H9 (cell line): ENCODE measurements at regions not wholly inside any gene's neighbourhood (a gene's known extent, or its start where the extent isn't known, plus 50 kb on each side); places are given as distances from the start of the nearest gene placed in this dataset.

ENCODE experiments used
- DNase-seq: peaks from one replicate; pipeline ENCODE4 v3.0.0-alpha.2; 2017
- H2AFZ ChIP-seq: one replicate; pipeline ENCODE4 v1.6.1; 2013; ENCODE audit warnings: mild to moderate bottlenecking, low read length, control low read depth, moderate library complexity
- H2AK5ac ChIP-seq: 2 replicates; pipeline ENCODE4 v1.6.1; 2013; ENCODE audit warnings: low read length, control low read depth, mixed read lengths; ENCODE audit not compliant: insufficient read length
- H2BK120ac ChIP-seq: one replicate; pipeline ENCODE4 v1.6.1; 2013; ENCODE audit warnings: low read depth, mild to moderate bottlenecking, low read length, control low read depth, inconsistent platforms; ENCODE audit not compliant: poor library complexity, severe bottlenecking
- H2BK12ac ChIP-seq: 2 replicates; pipeline ENCODE4 v1.6.1; 2013; ENCODE audit warnings: low read length, control low read depth, mixed read lengths, low read depth; ENCODE audit not compliant: insufficient read length
- H2BK15ac ChIP-seq: 2 replicates; pipeline ENCODE4 v1.6.1; 2013; ENCODE audit warnings: low read depth, low read length, control low read depth
- H2BK20ac ChIP-seq: one replicate; pipeline ENCODE4 v1.6.1; 2013; ENCODE audit warnings: low read depth, mild to moderate bottlenecking, low read length, control low read depth, inconsistent platforms; ENCODE audit not compliant: poor library complexity, severe bottlenecking
- H2BK5ac ChIP-seq: 2 replicates; pipeline ENCODE4 v1.6.1; 2013; ENCODE audit warnings: low read length, control low read depth, mixed read lengths; ENCODE audit not compliant: insufficient read length
- H3K14ac ChIP-seq: 2 replicates; pipeline ENCODE4 v1.6.1; 2013; ENCODE audit warnings: low read length, control low read depth; ENCODE audit not compliant: insufficient read depth
- H3K18ac ChIP-seq: 2 replicates; pipeline ENCODE4 v1.6.1; 2013; ENCODE audit warnings: low read depth, mild to moderate bottlenecking, mixed read lengths, low read length, control low read depth; ENCODE audit not compliant: insufficient read length
- H3K23ac ChIP-seq: 2 replicates; pipeline ENCODE4 v1.6.1; 2013; ENCODE audit warnings: low read length, control low read depth, mixed read lengths, low read depth; ENCODE audit not compliant: insufficient read length
- H3K23me2 ChIP-seq: 2 replicates; pipeline ENCODE4 v1.6.1; 2013; ENCODE audit warnings: low read depth, mild to moderate bottlenecking, mixed read lengths, low read length, control low read depth; ENCODE audit not compliant: insufficient read length, poor library complexity, severe bottlenecking
- H3K27ac ChIP-seq: 2 replicates; pipeline ENCODE4 v1.5.1; 2013; ENCODE audit warnings: low read length, control low read depth, mixed read lengths, low read depth; ENCODE audit not compliant: insufficient read length
- H3K27me3 ChIP-seq: 2 replicates; pipeline ENCODE4 v1.6.1; 2013; ENCODE audit warnings: low read length, control low read depth, inconsistent platforms; ENCODE audit not compliant: insufficient read depth
- H3K4ac ChIP-seq: 2 replicates; pipeline ENCODE4 v1.6.1; 2013; ENCODE audit warnings: low read depth, mild to moderate bottlenecking, control low read depth, inconsistent platforms, low read length, moderate library complexity
- H3K4me1 ChIP-seq: 2 replicates; pipeline ENCODE4 v1.6.1; 2013; ENCODE audit warnings: low read length, control low read depth, inconsistent platforms; ENCODE audit not compliant: insufficient read depth
- H3K4me2 ChIP-seq: 2 replicates; pipeline ENCODE4 v1.6.1; 2013; ENCODE audit warnings: low read length, control low read depth, mixed read lengths; ENCODE audit not compliant: insufficient read length, insufficient read depth
- H3K56ac ChIP-seq: 2 replicates; pipeline ENCODE4 v1.6.1; 2013; ENCODE audit warnings: low read depth, mild to moderate bottlenecking, mixed read lengths, low read length, control low read depth; ENCODE audit not compliant: insufficient read length
- H3K79me1 ChIP-seq: 2 replicates; pipeline ENCODE4 v1.6.1; 2013; ENCODE audit warnings: low read depth, mild to moderate bottlenecking, moderate library complexity, low read length, control low read depth, inconsistent platforms; ENCODE audit not compliant: insufficient read depth, poor library complexity, severe bottlenecking
- H3K79me2 ChIP-seq: 2 replicates; pipeline ENCODE4 v1.6.1; 2013; ENCODE audit warnings: low read length, control low read depth, inconsistent platforms; ENCODE audit not compliant: insufficient read depth
- H3K9ac ChIP-seq: 2 replicates; pipeline ENCODE4 v1.6.1; 2013; ENCODE audit warnings: low read length, control low read depth, mixed read lengths; ENCODE audit not compliant: insufficient read length; ENCODE audit errors: extremely low read depth
- H3K9me3 ChIP-seq: one replicate; pipeline ENCODE4 v1.6.1; 2013; ENCODE audit warnings: low read depth, low read length, inconsistent platforms; ENCODE audit not compliant: control insufficient read depth
- H3T11ph ChIP-seq: one replicate; pipeline ENCODE4 v1.6.1; 2013; ENCODE audit warnings: mild to moderate bottlenecking, low read length, control low read depth, inconsistent platforms
- H4K20me1 ChIP-seq: one replicate; pipeline ENCODE4 v1.6.1; 2013; ENCODE audit not compliant: control insufficient read depth, insufficient read length, insufficient read depth
- H4K5ac ChIP-seq: 2 replicates; pipeline ENCODE4 v1.6.1; 2013; ENCODE audit warnings: low read depth, mild to moderate bottlenecking, mixed read lengths, low read length, control low read depth; ENCODE audit not compliant: insufficient read length
- H4K8ac ChIP-seq: replicated peaks from 2 replicates; pipeline ENCODE4 v1.6.1; 2013; ENCODE audit warnings: low read length, control low read depth, mixed read lengths, low read depth; ENCODE audit not compliant: insufficient read length
- H4K91ac ChIP-seq: 2 replicates; pipeline ENCODE4 v1.6.1; 2013; ENCODE audit warnings: low read depth, mild to moderate bottlenecking, moderate library complexity, mixed read lengths, low read length, control low read depth; ENCODE audit not compliant: insufficient read length
- H3K27ac Mint-ChIP-seq, 3 experiments: 2 replicates in 2 of 3; 3 replicates in 1 of 3; pipeline ENCODE4 v1.8.0; 2020 to 2021; ENCODE audit warnings: mixed read lengths in 3 of 3, mild to moderate bottlenecking in 1 of 3, moderate library complexity in 1 of 3
- H3K27me3 Mint-ChIP-seq: 2 replicates; pipeline ENCODE4 v1.8.0; 2021; ENCODE audit warnings: low read depth, mild to moderate bottlenecking, moderate library complexity, mixed read lengths
- H3K36me3 Mint-ChIP-seq, 3 experiments: 2 replicates in 2 of 3; 3 replicates in 1 of 3; pipeline ENCODE4 v1.8.0; 2020 to 2021; ENCODE audit warnings: low read depth in 3 of 3, mixed read lengths in 3 of 3; ENCODE audit not compliant: insufficient read depth in 1 of 3
- H3K4me1 Mint-ChIP-seq, 2 experiments: 2 replicates each; pipeline ENCODE4 v1.8.0; 2020; ENCODE audit warnings: mixed read lengths in 2 of 2
- H3K4me3 Mint-ChIP-seq, 2 experiments: 2 replicates in 1 of 2; 3 replicates in 1 of 2; pipeline ENCODE4 v1.8.0; 2020 to 2021; ENCODE audit warnings: mild to moderate bottlenecking in 2 of 2, mixed read lengths in 2 of 2, moderate library complexity in 1 of 2
- H3K9me3 Mint-ChIP-seq, 2 experiments: 2 replicates in 1 of 2; 3 replicates in 1 of 2; pipeline ENCODE4 v1.8.0; 2020; ENCODE audit warnings: mild to moderate bottlenecking in 2 of 2, mixed read lengths in 2 of 2, moderate library complexity in 1 of 2
- CTCF ChIP-seq: fragments of 200-600 bp; sonication (generic); conservative IDR thresholded peaks from 3 replicates; pipeline ENCODE4 v1.8.0; 2021; ENCODE audit warnings: antibody characterized with exemption, mild to moderate bottlenecking
- WGBS: extraction: QIAGEN DNeasy Blood & Tissue Kit; methylation state at CpG from one replicate; pipeline ENCODE4 v1.1.7; 2013; ENCODE audit warnings: missing lambda C conversion rate, low lambda C conversion rate, mixed read lengths; ENCODE audit not compliant: insufficient read length; ENCODE audit errors: extremely low coverage; 5-methylcytosine and 5-hydroxymethylcytosine counted together

- Histone ChIP-seq H4K5ac (no peak overlapping the region), H3T11ph (no peak overlapping the region), H3K4ac (no peak overlapping the region), H2BK12ac (no peak overlapping the region), H3K14ac (no peak overlapping the region), H4K91ac (no peak overlapping the region), H3K4me1 (no peaks in the 10 kb centered on the region), H3K56ac (no peak overlapping the region), H3K18ac (no peak overlapping the region), H3K23ac (no peak overlapping the region), H3K9ac (no peak overlapping the region), H3K79me1 (no peaks in the 10 kb centered on the region), H2BK20ac (no peak overlapping the region), H3K4me2 (no peak overlapping the region), H3K79me2 (no peaks in the 10 kb centered on the region), H2BK15ac (no peak overlapping the region), H3K27me3 (no peaks in the 10 kb centered on the region), H2AK5ac (no peak overlapping the region), H3K27ac (no peak overlapping the region), H2AFZ (no peak overlapping the region), H4K8ac (no peak overlapping the region), H2BK120ac (no peak overlapping the region), H3K23me2 (no peaks in the 10 kb centered on the region), H3K9me3 (peaks cover 53% of the 10 kb centered on the region), H4K20me1 (no peaks in the 10 kb centered on the region), H2BK5ac (no peak overlapping the region)
- no peaks in the 10 kb centered on the region for H3K36me3 Mint-ChIP-seq
- DNase-seq: no peak
- no peak overlapping the region for H3K27ac Mint-ChIP-seq
- peaks cover 56 to 63% of the 10 kb centered on the region in 2 experiments for H3K9me3 Mint-ChIP-seq
- no peak overlapping the region for H3K4me3 Mint-ChIP-seq
- H3K4me1 Mint-ChIP-seq: no peaks in the 10 kb centered on the region
- peaks cover 3% of the 10 kb centered on the region for H3K27me3 Mint-ChIP-seq
- WGBS: no CpG with 5 or more reads among the region's 1 CpG
- no peak for TF ChIP-seq CTCF
These were observed 166.7 kb upstream of the RPS6KA3 start for GRCh38 chrX:20433388-20433775.
